NCI-H748 (cell line): ENCODE measurements at regions not wholly inside any gene's neighbourhood (a gene's known extent, or its start where the extent isn't known, plus 50 kb on each side); places are given as distances from the start of the nearest gene placed in this dataset.

ENCODE experiments used
- DNase-seq: peaks from one replicate; lab custom pipeline; 2025; ENCODE audit not compliant: unreplicated experiment; lab: John Stamatoyannopoulos, UW

DNA sequence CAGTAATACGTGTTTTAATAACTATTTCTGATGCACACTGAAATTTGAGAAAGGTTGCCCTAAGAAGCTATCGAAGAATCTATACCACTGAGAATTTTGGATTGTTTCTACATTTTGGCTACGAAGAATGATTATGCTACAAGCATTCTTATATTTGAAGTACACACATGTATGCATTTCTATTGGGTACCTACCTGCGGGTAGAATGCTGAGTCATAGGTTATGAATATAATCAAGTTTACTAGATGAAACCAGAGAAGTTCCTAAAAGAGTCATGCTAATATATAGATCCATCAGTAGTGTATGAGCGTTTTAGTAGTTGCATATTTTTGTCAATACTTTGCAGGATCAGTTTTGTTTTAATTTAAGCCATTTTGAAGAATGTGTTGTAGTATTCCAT lies 62.0 kb upstream of the PCDH20 start:
- no peak for DNase-seq

DNA sequence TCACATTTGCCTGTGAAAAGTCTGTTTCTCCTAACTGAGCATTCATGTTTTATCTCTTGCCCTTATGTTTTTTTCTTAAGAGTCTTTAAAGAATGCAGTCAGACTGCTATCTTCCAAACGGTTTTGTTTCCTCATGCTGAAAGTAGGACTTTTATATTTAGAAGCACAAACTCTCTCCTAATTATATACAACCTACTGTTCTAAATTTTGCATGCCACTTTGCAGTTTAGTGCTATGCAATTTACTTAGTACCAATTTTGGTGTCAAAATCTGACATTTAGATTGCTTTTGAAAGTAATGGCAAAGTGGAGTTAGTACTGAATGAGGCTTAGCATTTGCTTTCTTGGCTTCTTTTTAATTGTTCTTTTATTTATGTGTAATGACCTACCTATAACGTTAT lies 55.1 kb upstream of the PCDH20 start:
- DNase-seq = no peak

DNA sequence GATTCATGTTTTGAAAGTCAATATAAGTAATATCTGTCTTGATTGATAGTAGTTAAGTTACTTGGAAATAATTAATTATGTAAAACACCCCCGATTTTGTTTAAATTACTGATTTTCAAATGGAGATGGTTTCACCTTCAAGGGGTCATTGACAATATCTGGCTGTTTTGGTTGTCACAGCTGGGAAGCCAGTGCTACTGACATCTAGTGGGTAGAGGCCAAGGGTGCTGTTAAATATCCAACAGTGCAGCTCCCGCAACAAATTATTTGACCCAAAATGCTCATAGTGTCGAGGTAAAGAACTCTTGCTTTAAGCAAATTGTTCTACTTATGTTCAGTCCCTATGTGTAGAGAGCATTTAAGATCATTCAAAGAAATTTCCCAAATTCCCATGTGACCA lies 50.6 kb upstream of the PCDH20 start:
- no peak for DNase-seq
